GM21619 (cell line): ENCODE measurements at regions not wholly inside any gene's neighbourhood (a gene's known extent, or its start where the extent isn't known, plus 50 kb on each side); places are given as distances from the start of the nearest gene placed in this dataset.
"Not testable (repeated sequence)": the region's sequence is repeated elsewhere in the genome, so short reads cannot be mapped to it uniquely, and the experiment has no call there.

Experiments used
- ATAC-seq: cut with Tn5 transposase; IDR thresholded peaks from one replicate; pipeline ENCODE4 v1.9.1; 2021; ENCODE audit not compliant: unreplicated experiment

DNA sequence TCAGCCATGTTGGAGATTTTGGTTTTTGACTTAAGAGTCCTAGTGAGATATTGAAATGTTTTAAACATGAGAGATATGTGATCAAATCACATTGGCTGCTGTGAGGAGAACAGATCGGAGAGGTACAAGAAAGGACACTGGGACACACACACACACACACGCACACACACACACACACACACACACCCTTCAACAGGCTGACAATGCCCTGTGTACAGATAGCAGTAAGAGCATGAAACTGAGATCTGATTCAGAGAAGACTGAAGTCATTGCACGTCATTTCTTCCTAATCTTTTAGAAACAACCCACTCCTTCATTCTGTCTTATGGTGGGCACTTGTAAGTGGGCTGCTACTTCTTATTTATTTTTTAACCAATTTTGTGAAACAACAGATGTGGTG, 200.5 kb upstream of the E2F8 start:
- ATAC-seq, result no peak

DNA sequence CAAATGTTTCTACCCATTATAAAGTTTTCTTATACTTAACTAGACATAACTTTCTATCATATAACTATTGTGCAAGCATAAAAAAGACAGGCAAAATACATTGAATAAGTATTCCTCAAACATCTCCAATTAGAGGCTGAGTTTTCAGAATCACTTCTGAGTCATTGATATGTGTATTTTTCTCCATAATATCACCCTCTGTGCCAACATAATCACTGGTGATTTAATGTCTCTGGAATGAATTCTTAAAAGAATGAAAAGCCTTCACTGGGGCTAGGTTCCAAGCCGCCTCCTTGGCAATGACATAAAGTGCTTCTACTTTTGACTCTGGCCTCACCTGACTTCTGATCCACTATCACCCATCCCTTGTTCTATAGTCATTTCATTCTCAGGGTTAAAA, 197.0 kb upstream of the E2F8 start:
- ATAC-seq, result no peak

DNA sequence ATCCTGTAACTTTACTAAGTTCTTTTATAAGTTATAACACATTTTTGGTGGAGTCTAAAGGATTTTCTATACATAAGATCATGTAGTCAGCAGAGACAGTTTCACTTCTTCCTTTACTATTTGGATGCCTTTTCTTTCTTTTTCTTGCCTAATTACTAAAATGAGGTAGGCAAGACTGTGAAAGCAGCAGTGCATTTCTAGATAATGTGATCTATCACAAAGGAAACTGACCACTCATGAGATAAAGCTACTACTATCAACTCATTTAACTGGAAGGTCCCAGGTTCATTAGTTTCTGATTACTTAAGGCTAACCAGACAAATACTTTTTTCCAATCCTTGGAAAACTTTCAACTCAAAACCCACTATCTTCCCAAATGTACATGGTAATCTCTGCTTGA, 196.2 kb upstream of the E2F8 start:
- ATAC-seq, result no peak

DNA sequence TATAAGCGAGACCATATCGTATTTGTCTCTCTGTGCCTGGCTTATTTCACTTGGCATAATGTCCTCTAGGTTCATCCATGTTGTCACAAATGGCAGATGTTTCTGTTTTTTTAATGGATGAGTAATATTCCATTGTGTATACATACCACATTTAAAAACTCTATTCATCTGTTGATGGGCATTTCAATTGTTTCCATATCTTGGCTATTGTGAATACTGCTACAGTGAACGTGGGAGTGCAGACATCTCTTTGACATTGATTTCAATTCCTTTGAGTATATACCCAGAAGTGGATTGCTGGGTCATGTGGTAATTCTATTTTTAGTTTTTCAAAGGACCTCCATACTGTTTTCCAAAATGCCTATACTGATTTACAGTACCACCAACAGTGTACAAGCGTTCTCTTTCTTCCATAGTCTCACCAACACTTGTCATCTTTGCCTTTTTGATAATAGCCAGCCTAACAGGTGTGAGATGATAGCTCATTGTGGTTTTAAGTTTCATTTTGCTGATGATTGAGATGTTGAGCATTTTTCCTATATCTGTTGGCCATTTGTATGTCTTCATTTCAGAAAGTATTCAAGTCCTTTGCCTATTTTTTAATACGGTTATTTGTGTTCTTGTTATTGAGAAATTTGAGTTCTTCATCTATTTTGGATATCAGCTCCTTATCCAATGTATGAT, 194.7 kb upstream of the E2F8 start:
- ATAC-seq, result no peak

DNA sequence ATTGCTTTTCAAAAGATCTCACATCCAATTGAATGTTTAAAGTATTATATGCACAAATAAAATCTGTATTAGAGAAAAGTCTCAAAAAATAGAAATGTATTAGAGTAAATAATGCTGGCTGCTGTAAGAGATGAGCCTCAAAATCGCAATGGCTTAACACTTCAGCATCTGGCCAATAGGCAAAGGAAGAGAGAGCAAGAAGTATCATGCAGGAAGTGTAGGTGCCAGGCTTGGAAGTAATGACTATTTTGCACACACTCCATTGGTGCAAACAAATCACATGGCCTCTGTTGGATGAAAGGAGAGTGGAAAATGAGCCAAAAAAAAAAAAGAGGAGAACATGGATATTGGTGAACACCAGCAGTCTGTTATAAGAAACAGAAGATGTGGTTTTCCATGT, 193.0 kb upstream of the E2F8 start:
- peak; percentile 24 for ATAC-seq

DNA sequence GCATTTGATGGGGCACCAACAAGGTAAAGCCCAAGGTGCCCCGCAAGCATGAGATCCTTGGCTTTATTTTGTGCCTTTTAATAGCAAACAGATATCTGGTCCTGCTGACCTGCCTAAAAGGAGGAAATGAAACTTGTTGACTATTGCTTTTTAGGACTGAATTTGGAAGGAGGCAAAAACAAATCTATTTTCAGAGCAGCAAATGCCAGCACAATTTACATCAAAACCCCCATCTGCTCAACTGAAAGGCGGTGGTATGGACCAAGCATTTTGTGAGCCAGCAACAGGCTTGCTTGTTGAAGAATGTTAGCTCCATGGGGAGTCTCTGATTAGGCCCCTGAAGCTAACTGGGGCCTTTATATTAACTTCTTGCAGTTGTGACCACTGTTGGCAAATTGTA, 192.6 kb upstream of the E2F8 start:
- ATAC-seq, result peak; percentile 60

DNA sequence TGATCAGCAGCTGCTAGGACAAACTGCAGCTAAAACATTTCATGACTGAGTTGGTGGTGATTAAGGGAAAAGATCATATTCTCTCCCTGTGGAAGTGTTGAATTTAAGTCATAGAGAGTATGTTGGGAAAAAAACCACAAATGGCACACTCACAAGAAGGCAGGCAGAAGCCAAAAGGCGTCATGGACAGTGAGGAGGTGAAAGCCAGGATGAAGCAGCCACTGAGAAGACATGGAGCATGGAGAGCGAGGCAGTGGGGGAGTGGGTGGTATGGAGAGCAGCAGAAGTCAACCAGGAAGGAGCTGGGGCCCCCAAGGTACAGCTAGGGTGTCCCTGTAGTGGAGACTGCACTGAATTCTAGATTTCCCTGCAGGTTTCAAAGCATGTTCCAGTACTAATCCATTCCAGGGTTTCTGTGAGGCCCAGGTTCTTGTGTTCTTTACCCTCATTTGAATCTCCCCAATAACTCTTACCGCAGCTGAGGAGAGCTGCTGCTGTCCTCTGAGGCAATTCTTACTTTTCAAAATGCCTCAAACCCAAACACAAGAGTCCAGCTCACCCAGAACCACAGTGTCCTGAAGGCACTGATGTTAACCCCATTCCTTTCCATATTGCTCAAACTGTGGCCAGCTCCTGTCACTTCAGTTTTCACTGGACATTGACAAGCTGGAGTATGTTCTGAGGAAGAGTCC, 191.8 kb upstream of the E2F8 start:
- ATAC-seq, result peak; percentile 53

DNA sequence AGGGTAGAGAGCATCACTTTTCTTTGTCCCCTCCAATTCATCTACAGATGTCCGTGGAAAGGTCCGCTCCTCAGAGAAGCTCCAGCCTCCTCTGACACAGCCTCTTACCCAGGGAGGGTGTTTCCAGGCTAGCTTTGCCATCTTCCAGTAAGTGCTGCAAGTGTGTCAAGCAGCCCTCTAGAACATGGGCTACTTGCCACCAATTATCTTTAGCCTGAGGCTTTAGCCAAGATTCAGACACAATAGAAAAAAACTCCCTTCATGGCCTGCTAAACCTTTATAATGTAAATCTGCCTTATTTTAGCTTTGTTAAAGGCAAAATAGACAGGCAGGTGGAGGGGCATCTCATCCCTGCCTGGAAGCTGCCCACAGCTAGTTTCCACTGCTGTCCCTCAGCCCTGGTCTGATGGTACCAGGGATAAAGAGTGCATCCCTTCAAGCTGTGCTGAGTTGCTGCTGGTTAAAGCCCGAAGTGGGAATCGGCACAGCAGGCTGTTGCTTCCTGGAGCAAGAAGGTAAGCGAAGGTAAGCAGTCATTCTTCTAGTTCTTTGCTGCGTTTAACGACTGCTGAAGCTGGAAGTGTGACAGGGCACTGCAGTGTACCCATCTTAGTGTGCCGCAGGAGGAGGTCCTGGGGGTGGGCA, 190.1 kb upstream of the E2F8 start:
- ATAC-seq, result no peak

DNA sequence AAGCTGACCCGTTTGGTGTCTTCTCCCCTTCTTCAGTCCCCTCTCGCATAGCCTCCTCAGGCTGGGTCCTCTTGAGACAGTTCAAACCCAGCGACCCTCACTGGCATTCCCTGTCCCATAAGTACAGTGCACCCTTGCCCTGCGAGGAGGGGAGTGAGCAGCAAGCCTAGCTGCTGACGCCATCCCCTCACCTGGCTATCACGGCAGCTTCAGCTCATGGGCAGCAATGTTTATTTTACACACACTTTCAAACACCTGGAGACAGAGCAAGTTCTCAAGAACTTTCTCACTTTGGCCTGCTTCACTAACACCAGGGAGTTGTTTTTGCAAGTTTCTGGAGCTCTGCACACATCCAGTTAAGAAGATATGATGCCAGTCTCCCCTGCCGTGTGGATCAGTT, 189.6 kb upstream of the E2F8 start:
- no peak for ATAC-seq

DNA sequence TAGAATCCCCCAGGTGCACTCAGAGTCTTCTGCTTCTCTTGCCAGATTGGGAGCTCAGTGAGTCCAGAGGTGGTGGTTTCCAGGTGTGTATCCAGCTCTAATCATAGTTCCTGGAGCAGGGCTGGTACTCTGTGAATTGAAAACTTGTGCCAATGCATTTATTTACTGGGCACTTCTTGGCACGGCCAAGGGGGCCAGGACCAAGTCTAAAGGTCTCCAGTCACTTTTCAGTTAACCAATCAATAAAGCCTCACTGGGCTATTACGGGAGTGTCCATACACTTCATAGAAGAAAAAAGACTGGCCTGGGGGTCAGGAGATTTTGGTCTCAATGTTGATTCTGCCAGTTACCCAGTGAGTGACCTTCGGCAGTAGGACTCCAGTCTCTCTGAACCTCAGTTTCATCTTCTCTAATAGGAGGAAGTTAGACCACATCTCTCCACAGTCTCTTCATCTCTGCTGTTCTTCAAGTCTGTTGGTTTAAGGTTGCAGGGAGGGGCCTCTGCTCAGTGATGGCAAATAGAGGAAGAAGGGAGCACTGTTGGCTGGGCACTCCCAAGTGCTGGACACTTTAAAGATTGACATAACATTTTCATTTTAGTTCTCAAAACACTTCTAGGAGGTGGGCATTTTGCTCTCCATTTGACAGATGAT, 188.5 kb upstream of the E2F8 start:
- ATAC-seq, result no peak

DNA sequence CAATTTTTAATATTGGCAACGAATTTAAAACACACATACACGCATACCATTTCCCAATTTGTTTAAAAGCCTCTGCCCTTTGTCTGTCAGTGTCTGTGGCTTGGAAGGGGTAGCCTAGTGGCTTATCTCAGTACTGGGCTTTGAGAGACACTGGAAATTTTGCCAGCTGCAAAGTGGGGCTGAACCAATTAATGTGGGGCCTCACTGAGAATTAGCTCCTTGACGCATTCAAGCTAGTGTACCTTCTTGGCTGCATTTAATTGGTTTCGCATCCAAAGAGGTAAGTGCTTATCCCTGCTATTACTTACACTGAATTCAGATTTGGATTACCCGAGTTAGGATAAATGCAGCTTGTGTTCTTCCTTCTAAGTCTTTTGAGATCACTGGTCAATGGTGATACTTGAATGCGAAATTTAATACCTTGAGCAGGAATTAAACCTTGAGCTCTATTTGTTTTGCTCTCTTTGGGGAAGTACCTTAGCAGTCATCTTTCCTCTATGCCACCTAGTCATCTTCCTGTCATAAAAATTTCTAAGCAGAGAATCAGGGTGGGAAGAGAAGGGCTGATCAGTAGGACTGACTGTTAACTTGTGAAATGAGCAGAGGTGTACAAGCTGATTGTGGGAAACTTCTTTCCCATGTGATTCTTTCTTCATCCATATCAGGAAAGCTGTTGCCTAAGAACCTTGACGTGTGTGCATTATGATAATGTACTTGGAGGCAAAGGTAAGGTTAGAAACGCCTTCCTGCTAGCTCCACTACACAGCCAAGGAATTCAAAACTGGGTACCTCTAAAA, 187.7 kb upstream of the E2F8 start:
- no peak for ATAC-seq

DNA sequence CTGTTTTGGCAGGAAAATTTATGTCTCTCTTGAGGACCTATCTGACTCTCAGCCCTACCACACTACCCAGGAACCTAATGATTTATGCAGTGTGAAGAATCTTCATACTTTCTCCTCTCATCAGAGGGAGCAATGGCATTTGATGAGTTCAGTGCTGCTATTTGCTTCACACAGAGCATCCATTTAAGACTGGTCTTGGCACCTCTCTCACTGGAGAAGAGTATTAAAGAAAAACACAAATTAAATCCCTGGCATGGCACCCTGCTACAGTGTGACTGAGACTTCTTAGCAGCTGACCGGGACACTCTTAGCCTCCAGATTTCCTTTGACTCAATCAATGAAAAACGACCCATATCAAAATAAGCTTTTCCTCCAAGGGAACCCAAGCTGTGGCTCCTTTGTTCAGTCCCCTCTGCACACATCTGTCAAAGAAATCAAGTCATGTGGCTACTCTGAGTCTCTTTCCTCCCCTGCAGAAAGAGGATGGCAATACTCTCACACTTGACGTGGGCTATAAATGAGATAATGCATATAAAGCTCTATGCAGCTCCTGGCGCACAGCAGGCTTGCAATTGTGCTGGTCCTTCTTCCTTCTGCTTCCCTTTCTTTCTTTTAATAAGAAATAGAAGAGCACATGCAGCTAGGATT, 186.1 kb upstream of the E2F8 start:
- no peak for ATAC-seq

DNA sequence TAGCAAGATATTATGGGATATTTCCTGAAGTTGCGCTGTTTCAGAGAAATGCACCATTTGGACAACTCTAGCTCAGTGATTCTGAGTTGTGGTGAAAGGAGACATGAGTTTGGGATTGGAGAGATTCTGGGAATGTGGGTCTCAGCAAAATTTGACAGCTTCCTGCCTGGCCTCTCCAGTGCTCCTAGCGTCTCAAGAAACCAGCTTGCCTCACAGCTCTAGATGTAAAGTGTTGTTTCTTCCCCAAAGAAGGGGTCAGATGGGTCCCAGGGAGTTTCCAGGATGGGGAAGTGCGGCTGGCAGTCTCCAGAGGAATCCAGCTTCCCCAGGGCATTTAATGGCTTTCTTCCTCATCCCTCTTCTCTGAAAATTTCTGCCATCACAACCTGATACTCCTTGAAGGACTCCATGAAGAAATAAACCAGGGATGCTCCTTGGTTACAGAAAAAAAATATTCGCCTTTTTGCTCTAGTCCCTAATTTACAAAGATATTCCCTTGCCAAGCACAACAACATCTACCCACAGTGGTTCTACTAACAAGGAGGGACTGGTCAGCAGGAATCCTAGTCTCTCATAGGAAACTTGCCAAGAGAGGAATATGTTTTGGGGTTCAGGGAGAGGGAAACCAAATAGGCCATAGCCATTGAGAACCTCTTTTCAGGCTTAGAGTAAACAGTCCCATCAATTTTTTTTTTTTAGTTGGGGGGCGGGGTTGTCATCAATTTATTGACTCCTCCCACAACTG, 185.4 kb upstream of the E2F8 start:
- ATAC-seq, result no peak

DNA sequence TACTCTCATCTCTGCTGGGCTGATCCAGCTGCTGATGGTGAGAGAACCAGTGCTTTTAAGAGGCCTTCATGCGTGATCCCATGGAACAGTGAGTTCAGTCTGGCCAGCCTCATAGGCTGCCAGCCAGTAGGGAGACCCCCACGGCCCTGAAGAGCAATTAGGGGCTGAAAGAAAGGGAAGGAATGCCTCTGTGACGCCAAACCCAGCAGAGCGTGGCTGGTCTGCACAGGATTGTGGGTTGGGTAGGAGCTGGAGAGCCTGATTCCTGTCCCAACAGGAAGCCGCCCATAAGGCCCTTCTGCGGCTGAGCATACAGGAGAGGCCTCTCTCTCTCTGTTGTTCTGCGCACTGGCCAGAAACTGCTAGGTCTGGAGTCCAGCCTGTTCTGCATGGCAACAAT, 181.5 kb upstream of the E2F8 start:
- no peak for ATAC-seq

DNA sequence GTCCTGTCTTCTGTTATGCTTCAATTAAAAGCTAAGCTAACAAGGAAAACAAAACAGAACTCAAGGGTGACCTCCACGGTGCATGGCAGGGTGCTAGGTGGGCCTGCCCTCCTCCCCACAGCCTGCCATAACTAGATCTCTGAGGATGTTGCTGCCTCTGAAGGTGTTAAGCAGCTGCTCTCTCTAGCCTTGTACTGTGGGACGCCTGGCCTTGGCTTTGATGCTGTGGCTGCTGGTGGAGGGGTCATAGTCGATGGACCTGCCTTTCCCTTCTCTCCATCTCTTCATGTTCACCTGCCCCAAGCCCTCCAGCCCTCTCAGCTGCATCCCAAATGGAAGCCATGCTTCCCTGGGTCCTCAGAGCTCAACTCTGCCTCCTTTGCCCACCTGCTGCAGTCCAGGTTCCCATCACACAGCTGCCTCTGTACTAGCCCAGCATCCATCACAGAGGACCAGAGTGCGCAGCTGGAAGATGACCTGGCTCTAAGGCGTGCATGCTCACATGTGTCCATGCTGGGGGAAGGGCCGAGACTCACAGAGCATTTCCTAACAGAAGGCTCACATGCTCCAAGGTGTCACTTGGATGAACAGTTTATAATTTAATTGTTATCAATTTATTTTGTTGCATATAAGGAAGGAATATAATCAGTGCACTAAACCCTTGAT, 180.3 kb upstream of the E2F8 start:
- ATAC-seq, result no peak

DNA sequence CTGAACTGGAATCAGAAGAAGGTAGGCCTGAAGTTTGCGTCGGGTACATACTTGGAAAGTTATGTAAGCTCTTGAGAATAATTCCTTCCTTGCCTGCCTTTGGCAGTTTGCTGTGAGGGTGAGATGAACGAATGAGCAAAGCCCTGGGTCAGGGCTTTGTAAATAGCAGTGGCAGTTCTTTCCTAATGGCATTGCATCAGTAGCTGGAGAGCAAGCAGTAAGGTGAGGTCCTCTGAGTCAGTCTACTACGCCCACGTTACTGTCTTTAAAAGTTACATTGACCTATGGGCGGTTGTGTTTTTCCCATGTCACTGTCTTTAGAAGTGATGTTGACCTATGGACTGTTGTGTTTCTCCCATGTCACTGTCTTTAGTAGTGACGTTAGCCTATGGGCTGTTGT, 179.1 kb upstream of the E2F8 start:
- ATAC-seq, result no peak

DNA sequence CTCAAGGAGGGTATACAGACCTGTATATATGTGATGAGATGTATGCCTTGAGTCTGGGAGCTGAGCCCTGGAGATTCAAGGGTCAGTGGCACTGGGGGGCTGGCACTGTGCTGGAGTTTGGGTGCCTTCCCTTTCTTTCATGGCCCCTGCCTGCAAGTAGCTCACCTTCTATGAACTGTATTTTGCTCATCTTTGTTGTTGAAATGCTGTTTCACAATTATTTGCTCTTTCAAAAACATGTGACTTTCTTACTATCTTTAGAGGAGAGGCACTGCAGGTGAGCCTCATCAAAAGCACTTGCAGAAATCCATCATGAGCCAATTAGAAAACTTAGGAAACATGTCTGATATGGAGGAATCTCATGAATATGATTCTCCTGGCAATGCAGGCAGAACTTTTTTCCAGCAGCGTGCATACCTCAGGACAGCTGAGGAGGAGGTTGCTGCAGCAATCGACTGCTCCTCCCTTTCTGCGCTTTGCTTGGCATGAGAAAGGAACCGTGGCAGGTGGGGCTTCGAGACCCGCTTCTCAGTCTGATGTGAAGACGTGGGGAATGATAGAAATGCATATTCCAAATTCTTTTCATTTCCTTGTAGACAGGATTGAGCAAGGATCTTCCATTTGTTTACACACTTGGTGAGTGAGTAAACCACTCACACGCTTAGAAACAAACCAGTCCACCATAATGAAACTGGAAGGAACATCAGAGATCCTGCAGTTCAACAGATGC, 178.4 kb upstream of the E2F8 start:
- ATAC-seq, result no peak

DNA sequence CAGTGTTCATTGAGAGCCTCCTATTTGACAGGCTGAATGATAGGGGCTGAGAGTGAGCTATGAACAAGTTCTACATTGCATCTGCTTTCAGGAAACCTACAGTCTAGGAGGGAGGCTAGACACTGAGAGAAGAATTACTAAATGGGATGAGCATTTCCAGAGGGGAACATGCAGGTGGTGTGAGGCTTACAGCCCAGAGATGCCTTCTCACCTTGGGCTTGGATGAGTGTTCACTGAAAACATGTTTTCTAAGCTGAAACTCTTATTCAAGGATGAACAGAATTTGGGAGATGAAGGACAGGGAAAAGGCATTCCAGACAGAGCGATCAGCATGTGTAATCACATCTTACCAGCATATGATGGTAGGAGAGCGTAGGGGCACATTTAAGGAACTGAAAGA, 177.5 kb upstream of the E2F8 start:
- no peak for ATAC-seq

DNA sequence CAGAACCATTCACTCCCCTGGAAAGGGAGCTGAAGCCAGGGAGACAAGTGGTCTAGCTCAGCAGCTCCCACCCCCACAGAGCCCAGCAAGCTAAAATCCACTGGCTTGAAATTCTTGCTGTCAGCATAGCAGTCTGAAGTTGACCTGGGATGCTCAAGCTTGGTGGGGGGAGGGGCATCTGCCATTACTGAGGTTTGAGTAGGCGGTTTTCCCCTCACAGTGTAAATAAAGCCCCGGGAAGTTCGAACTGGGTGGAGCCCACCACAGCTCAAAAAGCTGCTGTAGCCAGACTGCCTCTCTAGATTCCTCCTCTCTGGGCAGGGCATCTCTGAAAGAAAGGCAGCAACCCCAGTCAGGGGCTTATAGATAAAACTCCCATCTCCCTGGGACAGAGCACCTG, 171.3 kb upstream of the E2F8 start:
- ATAC-seq, result not testable (repeated sequence)
